ENCODE measurements at regions not wholly inside any gene's neighbourhood (a gene's known extent, or its start where the extent isn't known, plus 50 kb on each side); places are given as distances from the start of the nearest gene placed in this dataset.

DNA sequence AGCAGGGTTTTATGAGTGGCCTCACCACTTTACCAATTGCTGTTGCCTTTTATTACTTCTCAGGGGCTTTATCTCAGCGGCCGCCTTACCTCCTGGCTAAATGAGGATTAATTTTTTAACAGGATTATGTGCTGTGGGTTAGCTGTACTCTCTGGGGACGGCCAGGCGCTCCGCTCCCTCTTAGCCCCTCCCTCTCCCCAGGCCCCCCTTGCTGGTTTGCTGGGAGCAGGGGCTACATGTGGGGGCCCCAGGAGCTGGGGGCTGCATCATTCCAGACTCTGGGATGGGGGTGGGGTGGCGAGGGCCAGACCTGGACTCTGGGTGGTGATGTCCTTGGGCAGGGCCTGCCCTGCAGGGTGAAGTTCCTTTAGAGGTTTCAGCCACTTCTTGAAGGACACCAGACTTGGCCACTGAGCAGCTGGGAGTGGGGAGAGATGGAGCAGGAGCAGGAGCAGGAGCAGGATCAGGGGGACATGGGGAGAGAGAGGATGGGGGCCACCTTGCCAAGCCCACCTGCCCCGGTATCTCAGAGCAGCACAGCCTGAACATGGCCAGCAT lies 196.1 kb downstream of the GOLGA6L6 start:
- no peak for TF ChIP-seq POLR2A (IDR thresholded peaks at IDR 0.05)
- TF ChIP-seq, protein P1, sequence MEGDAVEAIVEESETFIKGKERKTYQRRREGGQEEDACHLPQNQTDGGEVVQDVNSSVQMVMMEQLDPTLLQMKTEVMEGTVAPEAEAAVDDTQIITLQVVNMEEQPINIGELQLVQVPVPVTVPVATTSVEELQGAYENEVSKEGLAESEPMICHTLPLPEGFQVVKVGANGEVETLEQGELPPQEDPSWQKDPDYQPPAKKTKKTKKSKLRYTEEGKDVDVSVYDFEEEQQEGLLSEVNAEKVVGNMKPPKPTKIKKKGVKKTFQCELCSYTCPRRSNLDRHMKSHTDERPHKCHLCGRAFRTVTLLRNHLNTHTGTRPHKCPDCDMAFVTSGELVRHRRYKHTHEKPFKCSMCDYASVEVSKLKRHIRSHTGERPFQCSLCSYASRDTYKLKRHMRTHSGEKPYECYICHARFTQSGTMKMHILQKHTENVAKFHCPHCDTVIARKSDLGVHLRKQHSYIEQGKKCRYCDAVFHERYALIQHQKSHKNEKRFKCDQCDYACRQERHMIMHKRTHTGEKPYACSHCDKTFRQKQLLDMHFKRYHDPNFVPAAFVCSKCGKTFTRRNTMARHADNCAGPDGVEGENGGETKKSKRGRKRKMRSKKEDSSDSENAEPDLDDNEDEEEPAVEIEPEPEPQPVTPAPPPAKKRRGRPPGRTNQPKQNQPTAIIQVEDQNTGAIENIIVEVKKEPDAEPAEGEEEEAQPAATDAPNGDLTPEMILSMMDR (IDR thresholded peaks at IDR 0.05): no peak
